ENCODE measurements at regions not wholly inside any gene's neighbourhood (a gene's known extent, or its start where the extent isn't known, plus 50 kb on each side); places are given as distances from the start of the nearest gene placed in this dataset.
"Not testable (repeated sequence)": the region's sequence is repeated elsewhere in the genome, so short reads cannot be mapped to it uniquely, and the experiment has no call there.

- WGBS, 3 donors: 48 to 53% (median 51%) methylated on average over 3 of the region's 3 CpGs
- not testable (repeated sequence) for H3K27me3 ChIP-seq (ENCODE audit: control insufficient read depth in 3 of 3, insufficient read depth in 3 of 3, low read length in 3 of 3); H3K27ac ChIP-seq (ENCODE audit: low read depth in 1 of 3, low read length in 2 of 3); DNase-seq; H3K36me3 ChIP-seq (ENCODE audit: control insufficient read depth in 3 of 3, insufficient read depth in 2 of 3, low read depth in 1 of 3, low read length in 3 of 3); FAIRE-seq; H3K4me1 ChIP-seq (ENCODE audit: control insufficient read depth in 3 of 3, insufficient read depth in 2 of 3, low read depth in 1 of 3, low read length in 2 of 3); H3K4me3 ChIP-seq (ENCODE audit: low read depth in 1 of 3, low read length in 3 of 3)
- peaks cover 4 to 51% of the 10 kb centered on the region in 2 donors for H3K9me3 ChIP-seq (ENCODE audit: control insufficient read depth in 2 of 2, insufficient read depth in 1 of 2, low read depth in 1 of 2, low read length in 1 of 2)
Observed at GRCh38 chr15:20284891-20285535, 256.6 kb downstream of the GOLGA6L6 start.

- not testable (repeated sequence) for DNase-seq; H3K36me3 ChIP-seq (ENCODE audit: control insufficient read depth in 3 of 3, insufficient read depth in 2 of 3, low read depth in 1 of 3, low read length in 3 of 3); H3K27ac ChIP-seq (ENCODE audit: low read depth in 1 of 3, low read length in 2 of 3); H3K4me3 ChIP-seq (ENCODE audit: low read depth in 1 of 3, low read length in 3 of 3); H3K4me1 ChIP-seq (ENCODE audit: control insufficient read depth in 3 of 3, insufficient read depth in 2 of 3, low read depth in 1 of 3, low read length in 2 of 3); H3K27me3 ChIP-seq (ENCODE audit: control insufficient read depth in 3 of 3, insufficient read depth in 3 of 3, low read length in 3 of 3); FAIRE-seq
- peaks cover 4 to 49% of the 10 kb centered on the region in 2 donors for H3K9me3 ChIP-seq (ENCODE audit: control insufficient read depth in 2 of 2, insufficient read depth in 1 of 2, low read depth in 1 of 2, low read length in 1 of 2)
- WGBS, 3 donors: 44 to 50% (median 48%) methylated on average over 3 of the region's 3 CpGs
Observed at GRCh38 chr15:20283651-20284050, 257.9 kb downstream of the GOLGA6L6 start.

GRCh38 chr15:20282491-20282943 lies 259.1 kb downstream of the GOLGA6L6 start:
- WGBS, 3 donors: 84 to 89% (median 88%) methylated on average over 29 of the region's 29 CpGs
- H3K9me3 ChIP-seq (ENCODE audit: control insufficient read depth in 2 of 2, insufficient read depth in 1 of 2, low read depth in 1 of 2, low read length in 1 of 2): peaks cover 4 to 49% of the 10 kb centered on the region in 2 donors
- not testable (repeated sequence) for FAIRE-seq; H3K4me1 ChIP-seq (ENCODE audit: control insufficient read depth in 3 of 3, insufficient read depth in 2 of 3, low read depth in 1 of 3, low read length in 2 of 3); H3K36me3 ChIP-seq (ENCODE audit: control insufficient read depth in 3 of 3, insufficient read depth in 2 of 3, low read depth in 1 of 3, low read length in 3 of 3); H3K4me3 ChIP-seq (ENCODE audit: low read depth in 1 of 3, low read length in 3 of 3); H3K27ac ChIP-seq (ENCODE audit: low read depth in 1 of 3, low read length in 2 of 3); DNase-seq; H3K27me3 ChIP-seq (ENCODE audit: control insufficient read depth in 3 of 3, insufficient read depth in 3 of 3, low read length in 3 of 3)

- not testable (repeated sequence) for H3K36me3 ChIP-seq (ENCODE audit: control insufficient read depth in 3 of 3, insufficient read depth in 2 of 3, low read depth in 1 of 3, low read length in 3 of 3); DNase-seq; FAIRE-seq; H3K4me3 ChIP-seq (ENCODE audit: low read depth in 1 of 3, low read length in 3 of 3); H3K27ac ChIP-seq (ENCODE audit: low read depth in 1 of 3, low read length in 2 of 3); H3K4me1 ChIP-seq (ENCODE audit: control insufficient read depth in 3 of 3, insufficient read depth in 2 of 3, low read depth in 1 of 3, low read length in 2 of 3); H3K27me3 ChIP-seq (ENCODE audit: control insufficient read depth in 3 of 3, insufficient read depth in 3 of 3, low read length in 3 of 3)
- 71% methylated on average over 7 of the region's 7 CpGs for WGBS, 3 donors
- H3K9me3 ChIP-seq (ENCODE audit: control insufficient read depth in 2 of 2, insufficient read depth in 1 of 2, low read depth in 1 of 2, low read length in 1 of 2): peaks cover 4 to 53% of the 10 kb centered on the region in 2 donors
Observed at GRCh38 chr15:20281567-20282275, 259.9 kb downstream of the GOLGA6L6 start.

GRCh38 chr15:20280933-20281463 lies 260.6 kb downstream of the GOLGA6L6 start:
- 80 to 83% (median 82%) methylated on average over 16 of the region's 16 CpGs for WGBS, 3 donors
- Histone ChIP-seq H3K4me3 (ENCODE audit: low read depth in 1 of 3, low read length in 3 of 3) (no peak overlapping the region), H3K9me3 (ENCODE audit: control insufficient read depth in 2 of 2, insufficient read depth in 1 of 2, low read depth in 1 of 2, low read length in 1 of 2) (peaks cover 4 to 57% of the 10 kb centered on the region in 2 donors), H3K27ac (ENCODE audit: low read depth in 1 of 3, low read length in 2 of 3) (no peak overlapping the region), H3K27me3 (ENCODE audit: control insufficient read depth in 3 of 3, insufficient read depth in 3 of 3, low read length in 3 of 3) (no peaks in the 10 kb centered on the region), H3K36me3 (ENCODE audit: control insufficient read depth in 3 of 3, insufficient read depth in 2 of 3, low read depth in 1 of 3, low read length in 3 of 3) (no peaks in the 10 kb centered on the region), H3K4me1 (ENCODE audit: control insufficient read depth in 3 of 3, insufficient read depth in 2 of 3, low read depth in 1 of 3, low read length in 2 of 3) (no peaks in the 10 kb centered on the region)
- FAIRE-seq (no peak), DNase-seq (no peak)

- H3K9me3 ChIP-seq (ENCODE audit: control insufficient read depth in 2 of 2, insufficient read depth in 1 of 2, low read depth in 1 of 2, low read length in 1 of 2): peaks cover 4 to 50% of the 10 kb centered on the region in 2 donors
- not testable (repeated sequence) for H3K4me3 ChIP-seq (ENCODE audit: low read depth in 1 of 3, low read length in 3 of 3); H3K27me3 ChIP-seq (ENCODE audit: control insufficient read depth in 3 of 3, insufficient read depth in 3 of 3, low read length in 3 of 3); H3K36me3 ChIP-seq (ENCODE audit: control insufficient read depth in 3 of 3, insufficient read depth in 2 of 3, low read depth in 1 of 3, low read length in 3 of 3); H3K27ac ChIP-seq (ENCODE audit: low read depth in 1 of 3, low read length in 2 of 3); FAIRE-seq; DNase-seq; H3K4me1 ChIP-seq (ENCODE audit: control insufficient read depth in 3 of 3, insufficient read depth in 2 of 3, low read depth in 1 of 3, low read length in 2 of 3)
- WGBS, 3 donors: 76 to 80% (median 76%) methylated on average over 13 of the region's 13 CpGs
Observed at GRCh38 chr15:20280141-20280932, 261.3 kb downstream of the GOLGA6L6 start.

GRCh38 chr15:20279056-20279455 lies 262.5 kb downstream of the GOLGA6L6 start:
- WGBS, 3 donors: 49 to 57% (median 52%) methylated on average over 4 of the region's 4 CpGs
- peaks cover 4 to 51% of the 10 kb centered on the region in 2 donors for H3K9me3 ChIP-seq (ENCODE audit: control insufficient read depth in 2 of 2, insufficient read depth in 1 of 2, low read depth in 1 of 2, low read length in 1 of 2)
- not testable (repeated sequence) for H3K36me3 ChIP-seq (ENCODE audit: control insufficient read depth in 3 of 3, insufficient read depth in 2 of 3, low read depth in 1 of 3, low read length in 3 of 3); H3K27me3 ChIP-seq (ENCODE audit: control insufficient read depth in 3 of 3, insufficient read depth in 3 of 3, low read length in 3 of 3); FAIRE-seq; DNase-seq; H3K27ac ChIP-seq (ENCODE audit: low read depth in 1 of 3, low read length in 2 of 3); H3K4me1 ChIP-seq (ENCODE audit: control insufficient read depth in 3 of 3, insufficient read depth in 2 of 3, low read depth in 1 of 3, low read length in 2 of 3); H3K4me3 ChIP-seq (ENCODE audit: low read depth in 1 of 3, low read length in 3 of 3)

- not testable (repeated sequence) for DNase-seq; H3K36me3 ChIP-seq (ENCODE audit: control insufficient read depth in 3 of 3, insufficient read depth in 2 of 3, low read depth in 1 of 3, low read length in 3 of 3); H3K4me3 ChIP-seq (ENCODE audit: low read depth in 1 of 3, low read length in 3 of 3); FAIRE-seq; H3K27me3 ChIP-seq (ENCODE audit: control insufficient read depth in 3 of 3, insufficient read depth in 3 of 3, low read length in 3 of 3); H3K27ac ChIP-seq (ENCODE audit: low read depth in 1 of 3, low read length in 2 of 3); H3K4me1 ChIP-seq (ENCODE audit: control insufficient read depth in 3 of 3, insufficient read depth in 2 of 3, low read depth in 1 of 3, low read length in 2 of 3)
- 21 to 40% (median 26%) methylated on average over 1 of the region's 1 CpG for WGBS, 3 donors
- peaks cover 4 to 56% of the 10 kb centered on the region in 2 donors for H3K9me3 ChIP-seq (ENCODE audit: control insufficient read depth in 2 of 2, insufficient read depth in 1 of 2, low read depth in 1 of 2, low read length in 1 of 2)
Observed at GRCh38 chr15:20278376-20278775, 263.2 kb downstream of the GOLGA6L6 start.

Data from small intestine (tissue), 7 donors.